CD1c-positive myeloid dendritic cell (primary cell): ENCODE measurements at regions not wholly inside any gene's neighbourhood (a gene's known extent, or its start where the extent isn't known, plus 50 kb on each side); places are given as distances from the start of the nearest gene placed in this dataset.

ENCODE experiments used
- DNase-seq: peaks from one replicate; pipeline ENCODE4 v3.0.0-alpha.2; 2016; ENCODE audit errors: extremely low spot score

DNA sequence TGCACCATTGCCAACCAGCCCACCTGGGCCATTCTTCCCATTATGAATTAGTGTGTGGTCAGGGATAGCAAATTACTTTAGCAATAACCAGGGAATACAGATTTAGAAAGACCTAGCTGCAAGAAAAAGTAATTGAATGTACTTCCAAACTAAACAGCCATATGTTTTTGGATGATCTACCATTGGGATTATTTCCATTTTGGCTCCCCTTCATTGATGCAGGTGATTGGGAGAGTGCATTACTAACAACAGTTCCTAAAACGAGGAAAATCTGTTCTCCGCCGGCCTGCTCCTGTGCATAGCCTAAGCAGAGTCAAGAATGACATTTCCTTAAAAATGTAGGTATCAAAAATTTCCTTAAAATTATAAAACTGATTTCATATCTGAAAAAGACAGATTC, 58.5 kb downstream of the MAIP1 start:
- DNase-seq, result no peak

DNA sequence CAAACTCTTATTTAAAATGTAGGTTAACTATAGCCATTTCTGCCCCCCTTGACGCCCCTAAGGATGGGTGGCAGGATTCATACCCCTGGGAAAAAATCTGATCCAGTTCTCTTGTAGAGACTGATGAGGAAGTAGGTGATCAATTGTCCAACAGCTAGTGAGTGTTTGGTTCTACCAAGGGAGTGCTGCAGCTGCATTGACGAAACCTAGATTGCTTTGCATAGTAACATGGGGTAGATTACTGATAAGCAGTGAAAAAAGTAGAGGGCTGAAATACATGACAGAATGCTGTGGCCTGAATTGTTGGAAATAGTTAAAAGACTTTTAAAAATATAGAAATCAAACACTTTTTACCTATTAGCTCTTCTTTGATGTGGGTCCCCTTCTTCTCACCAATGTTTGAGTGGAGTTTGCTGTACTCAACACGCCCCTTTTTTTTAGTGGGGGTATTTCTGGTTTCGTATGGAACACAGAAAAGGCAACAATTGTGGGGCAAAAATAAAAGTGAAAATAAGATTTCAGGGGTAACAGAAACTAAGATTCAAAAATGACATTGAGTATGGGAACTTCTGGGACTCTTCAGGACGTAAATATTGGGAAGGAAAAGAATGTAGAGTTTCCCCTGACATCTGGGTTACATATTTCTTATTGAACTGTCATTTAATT, 66.2 kb downstream of the MAIP1 start:
- no peak for DNase-seq

DNA sequence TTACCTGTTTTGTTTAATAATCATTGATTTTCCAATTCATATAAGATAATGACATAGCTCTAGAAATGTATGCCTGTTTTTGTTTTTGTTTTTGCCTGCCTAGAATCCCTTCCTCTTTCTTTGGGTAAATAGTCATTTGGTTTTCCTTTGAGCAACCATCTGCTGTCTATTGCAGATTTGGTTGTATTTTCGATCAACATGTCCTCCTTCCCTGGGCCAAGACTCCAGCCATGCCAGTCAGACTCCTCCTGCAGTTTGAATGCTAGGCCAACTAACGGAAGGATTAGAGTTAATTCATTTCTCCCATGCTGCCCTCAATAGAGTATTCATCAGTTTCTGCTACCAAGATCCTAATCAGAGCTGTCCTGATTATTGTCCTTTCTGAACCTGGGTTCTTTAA, 67.1 kb downstream of the MAIP1 start:
- DNase-seq, result no peak

GRCh38 chr2:200023570-200023969, 68.2 kb downstream of the MAIP1 start:
- DNase-seq, result no peak

- no peak for DNase-seq
These were observed 70.3 kb downstream of the MAIP1 start for GRCh38 chr2:200025717-200026116.

DNA sequence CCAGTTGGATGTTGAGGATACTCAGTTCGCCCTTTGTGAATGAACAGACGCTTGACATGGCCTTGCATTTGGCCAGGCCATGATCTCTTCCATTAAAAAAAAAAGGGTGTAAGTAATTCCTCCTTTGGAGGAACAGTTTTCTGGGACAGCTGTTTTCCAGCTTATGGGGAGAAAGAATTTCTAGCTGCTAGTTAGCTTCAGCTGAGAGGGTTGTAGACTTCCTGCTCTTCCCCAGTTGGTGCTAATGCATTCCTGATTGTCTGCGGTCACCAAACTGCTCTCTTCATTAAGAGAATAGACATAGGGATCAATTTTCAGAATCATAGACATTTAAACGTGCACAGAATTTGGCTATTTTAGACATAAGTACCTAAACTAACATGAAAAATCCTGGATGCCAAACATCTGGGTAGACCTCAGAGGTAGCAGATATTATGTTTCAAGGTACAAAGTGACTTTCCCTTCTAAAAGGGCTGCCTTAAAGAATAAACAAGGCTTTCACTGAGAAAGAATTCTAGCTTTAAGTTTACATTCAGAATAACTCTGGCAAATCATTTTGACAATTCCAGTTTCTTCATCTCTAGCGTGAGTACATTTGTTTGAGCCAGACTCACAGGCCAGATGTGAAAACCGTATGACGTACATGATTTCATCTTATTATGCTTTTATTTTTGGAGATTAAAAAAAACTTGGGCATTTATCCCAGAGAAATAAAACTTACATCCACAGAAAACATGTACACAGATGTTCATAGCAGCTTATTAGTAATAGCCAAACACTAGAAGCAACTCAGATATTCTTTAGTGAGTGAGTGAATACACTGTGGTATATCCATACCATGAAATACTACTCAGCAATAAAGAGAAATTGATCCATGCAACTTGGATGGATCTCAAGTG, 71.2 kb downstream of the MAIP1 start:
- no peak for DNase-seq

DNA sequence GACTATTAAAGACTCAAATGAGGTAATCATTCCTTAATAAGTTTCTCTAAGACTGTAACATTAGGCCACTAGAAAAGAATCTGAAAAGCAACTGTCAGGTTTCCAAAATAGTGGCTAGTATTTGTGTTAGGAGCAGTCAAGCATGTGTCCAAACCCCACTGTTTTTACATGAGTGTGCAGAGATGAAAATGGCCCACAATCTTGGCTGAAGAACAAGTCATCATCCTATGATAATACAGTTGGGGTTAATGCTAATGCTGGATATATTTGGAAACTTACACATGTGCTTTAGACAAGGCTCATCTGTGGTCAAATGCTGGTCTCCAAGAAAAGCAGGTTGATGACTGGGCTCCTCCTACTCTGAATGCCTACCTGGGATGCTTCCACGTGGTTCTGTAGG, 73.6 kb downstream of the MAIP1 start:
- no peak for DNase-seq

DNA sequence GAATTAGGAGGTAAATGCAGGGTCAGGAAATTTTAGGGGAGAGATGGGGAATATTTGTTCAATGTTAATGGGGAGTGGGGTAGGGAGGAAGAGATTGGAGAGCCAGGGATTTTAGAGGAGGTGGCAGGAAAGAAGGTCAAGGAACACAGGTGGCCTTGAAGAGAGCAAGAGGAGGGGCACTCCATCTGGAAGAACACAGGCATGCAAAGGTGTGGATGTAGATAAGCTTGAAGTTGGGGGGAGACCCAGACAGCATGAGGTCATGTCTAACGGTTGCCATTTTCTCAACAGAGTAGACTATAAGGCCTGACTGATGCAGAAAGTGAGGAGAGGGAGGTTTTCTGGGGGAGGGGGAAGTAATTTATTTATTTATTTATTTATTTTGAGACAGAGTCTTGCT, 77.5 kb downstream of the MAIP1 start:
- DNase-seq, result no peak

- DNase-seq, result no peak
These were observed 78.5 kb downstream of the MAIP1 start for GRCh38 chr2:200033929-200034328.

- DNase-seq, result no peak
These were observed 79.4 kb downstream of the MAIP1 start for GRCh38 chr2:200034816-200035215.

DNA sequence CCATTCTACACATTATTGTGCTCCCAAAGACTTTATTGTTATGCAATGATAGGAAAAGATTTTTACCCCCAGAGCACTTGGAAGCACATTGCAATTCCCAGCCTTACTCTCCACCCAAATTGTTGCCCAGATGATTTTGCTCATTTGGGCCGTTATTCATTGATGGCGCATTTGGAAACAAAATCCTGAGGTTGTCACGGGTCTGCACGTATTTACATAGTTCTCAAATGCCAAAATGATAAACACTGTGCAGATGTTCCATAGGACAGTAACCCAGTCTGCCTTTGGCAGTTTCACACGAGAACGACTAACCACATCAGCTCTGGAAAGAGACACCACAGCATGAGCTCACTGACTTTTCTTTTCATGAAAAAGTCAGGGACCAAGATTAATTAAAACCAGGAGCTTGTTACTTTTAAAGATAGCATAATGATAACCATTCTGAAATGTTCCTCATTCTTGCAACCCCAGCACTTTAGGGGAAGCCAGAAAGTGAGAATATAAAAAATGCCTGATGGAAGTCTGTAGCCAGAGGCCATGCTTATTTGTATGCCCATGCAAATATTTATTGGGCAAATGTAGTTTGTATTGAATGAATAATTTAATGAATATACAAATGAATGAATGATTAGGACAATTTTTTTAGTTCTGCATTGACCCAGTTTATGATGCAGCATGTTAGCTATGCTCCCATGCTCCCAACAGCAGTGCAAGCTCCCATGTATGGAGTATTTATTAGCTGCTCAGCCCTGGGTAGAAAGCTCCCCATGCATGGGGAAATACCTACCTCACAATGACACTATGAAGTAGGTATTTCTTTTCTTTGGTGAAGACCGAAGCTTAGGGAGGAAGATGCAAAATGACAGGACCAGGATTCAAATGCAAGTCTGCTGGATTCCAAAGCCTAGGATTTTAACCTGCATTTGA, 84.6 kb downstream of the MAIP1 start:
- DNase-seq, result no peak

DNA sequence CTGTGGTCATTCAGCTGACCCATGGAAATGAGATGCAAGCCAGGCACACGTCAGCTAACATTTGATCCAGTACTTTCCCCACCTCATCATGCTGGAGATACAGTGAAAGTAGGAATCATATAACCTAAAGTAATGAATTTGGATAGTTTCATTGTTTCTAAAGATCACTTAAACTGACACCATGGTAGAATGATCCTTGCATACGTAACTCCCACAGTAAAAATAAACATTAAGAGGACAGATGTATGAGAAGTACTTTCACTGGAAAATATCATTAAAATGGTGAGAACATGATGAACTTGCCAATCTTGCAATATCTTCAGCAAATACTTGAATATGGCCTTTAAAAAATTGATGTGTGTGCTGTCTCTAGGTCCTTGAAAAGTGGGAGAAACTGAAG, 85.4 kb downstream of the MAIP1 start:
- no peak for DNase-seq

- no peak for DNase-seq
These were observed 86.3 kb downstream of the MAIP1 start for GRCh38 chr2:200041639-200042038.

DNA sequence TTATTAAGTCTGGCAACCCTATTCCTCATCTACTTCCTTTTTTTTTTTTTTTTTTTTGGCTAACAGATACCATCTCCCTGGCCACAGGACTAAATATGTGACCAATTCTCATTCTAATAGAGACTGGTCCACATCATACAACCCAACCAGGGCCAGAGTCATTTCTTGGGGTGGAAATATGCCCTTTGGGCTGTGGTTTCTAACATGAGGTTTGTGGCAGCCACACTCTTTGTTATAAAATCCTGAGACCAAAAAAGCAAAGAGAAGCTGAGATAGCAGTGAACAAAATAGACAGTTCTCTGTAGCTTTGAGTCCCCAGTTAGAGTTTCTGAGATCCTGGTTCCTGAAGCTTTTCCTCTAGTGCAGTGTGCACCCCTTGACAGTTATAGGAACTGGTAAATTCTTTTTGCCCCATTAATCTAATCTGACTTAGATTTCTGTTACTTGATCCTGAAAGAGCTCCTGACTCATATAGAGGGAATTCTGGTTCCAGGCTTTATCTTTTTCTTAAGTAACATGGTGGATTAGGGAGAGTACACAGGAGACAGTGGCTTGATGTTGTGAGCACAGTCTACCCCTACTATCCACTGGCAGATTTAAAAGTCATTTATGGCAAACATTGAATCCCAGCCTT, 86.8 kb downstream of the MAIP1 start:
- DNase-seq, result no peak

GRCh38 chr2:200042944-200043343, 87.6 kb downstream of the MAIP1 start:
- no peak for DNase-seq

GRCh38 chr2:200044453-200044852, 89.1 kb downstream of the MAIP1 start:
- DNase-seq, result no peak

- no peak for DNase-seq
These were observed 93.0 kb downstream of the MAIP1 start for GRCh38 chr2:200048421-200048820.

GRCh38 chr2:200049086-200049485, 93.7 kb downstream of the MAIP1 start:
- no peak for DNase-seq

- no peak for DNase-seq
These were observed 95.7 kb downstream of the MAIP1 start for GRCh38 chr2:200050921-200051610.

- DNase-seq, result no peak
These were observed 96.2 kb downstream of the MAIP1 start for GRCh38 chr2:200051611-200051945.

GRCh38 chr2:200052627-200053026, 97.2 kb downstream of the MAIP1 start:
- DNase-seq, result no peak
